PC-3 (cell line): ENCODE measurements at regions not wholly inside any gene's neighbourhood (a gene's known extent, or its start where the extent isn't known, plus 50 kb on each side); places are given as distances from the start of the nearest gene placed in this dataset.

Experiments used
- EZH2 ChIP-seq: fragments of 300-600 bp; sonication (generic); IDR thresholded peaks from one replicate; pipeline ENCODE4 v1.6.1; 2017; ENCODE audit warnings: antibody characterized with exemption, mild to moderate bottlenecking, low read length; ENCODE audit not compliant: unreplicated experiment
- EZH2phosphoT487 ChIP-seq: fragments of 300-600 bp; sonication (generic); IDR thresholded peaks from 2 replicates; pipeline ENCODE4 v1.6.1; 2018; ENCODE audit warnings: mild to moderate bottlenecking, antibody characterized with exemption, low read length, borderline replicate concordance
- TF ChIP-seq, protein P1 (sequence below): fragments of 300-600 bp; sonication (generic); conservative IDR thresholded peaks from 2 replicates; pipeline ENCODE4 v1.5.1; 2017; ENCODE audit warnings: antibody characterized with exemption, low read depth, mild to moderate bottlenecking, low read length

- TF ChIP-seq, protein P1, sequence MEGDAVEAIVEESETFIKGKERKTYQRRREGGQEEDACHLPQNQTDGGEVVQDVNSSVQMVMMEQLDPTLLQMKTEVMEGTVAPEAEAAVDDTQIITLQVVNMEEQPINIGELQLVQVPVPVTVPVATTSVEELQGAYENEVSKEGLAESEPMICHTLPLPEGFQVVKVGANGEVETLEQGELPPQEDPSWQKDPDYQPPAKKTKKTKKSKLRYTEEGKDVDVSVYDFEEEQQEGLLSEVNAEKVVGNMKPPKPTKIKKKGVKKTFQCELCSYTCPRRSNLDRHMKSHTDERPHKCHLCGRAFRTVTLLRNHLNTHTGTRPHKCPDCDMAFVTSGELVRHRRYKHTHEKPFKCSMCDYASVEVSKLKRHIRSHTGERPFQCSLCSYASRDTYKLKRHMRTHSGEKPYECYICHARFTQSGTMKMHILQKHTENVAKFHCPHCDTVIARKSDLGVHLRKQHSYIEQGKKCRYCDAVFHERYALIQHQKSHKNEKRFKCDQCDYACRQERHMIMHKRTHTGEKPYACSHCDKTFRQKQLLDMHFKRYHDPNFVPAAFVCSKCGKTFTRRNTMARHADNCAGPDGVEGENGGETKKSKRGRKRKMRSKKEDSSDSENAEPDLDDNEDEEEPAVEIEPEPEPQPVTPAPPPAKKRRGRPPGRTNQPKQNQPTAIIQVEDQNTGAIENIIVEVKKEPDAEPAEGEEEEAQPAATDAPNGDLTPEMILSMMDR = no peak
- TF ChIP-seq EZH2 = no peak
- TF ChIP-seq EZH2phosphoT487 = no peak
Measured at GRCh38 chr2:121976926-121977325, 221.5 kb downstream of the TSN start.
